ENCODE measurements at regions not wholly inside any gene's neighbourhood (a gene's known extent, or its start where the extent isn't known, plus 50 kb on each side); places are given as distances from the start of the nearest gene placed in this dataset.

DNA sequence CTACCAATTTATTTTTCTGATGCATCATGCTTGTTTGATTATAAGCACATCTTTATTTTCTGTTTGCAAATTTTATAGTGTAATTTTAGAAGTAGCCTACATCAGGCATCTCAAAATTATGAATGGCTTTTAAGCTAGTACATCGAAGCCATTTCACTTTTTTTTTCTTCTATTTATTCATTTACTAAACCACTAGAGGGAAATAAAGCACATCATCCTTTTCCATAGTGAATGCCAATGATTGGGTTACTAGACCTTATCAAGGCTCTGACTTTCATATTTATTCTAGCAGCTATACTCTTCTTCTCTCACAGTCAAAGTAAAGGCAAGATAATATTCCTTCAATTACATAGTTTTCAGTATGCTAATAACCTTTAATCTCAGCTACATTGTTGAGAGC lies 736.4 kb upstream of the LRFN5 start:
- no peak for DNase-seq

DNA sequence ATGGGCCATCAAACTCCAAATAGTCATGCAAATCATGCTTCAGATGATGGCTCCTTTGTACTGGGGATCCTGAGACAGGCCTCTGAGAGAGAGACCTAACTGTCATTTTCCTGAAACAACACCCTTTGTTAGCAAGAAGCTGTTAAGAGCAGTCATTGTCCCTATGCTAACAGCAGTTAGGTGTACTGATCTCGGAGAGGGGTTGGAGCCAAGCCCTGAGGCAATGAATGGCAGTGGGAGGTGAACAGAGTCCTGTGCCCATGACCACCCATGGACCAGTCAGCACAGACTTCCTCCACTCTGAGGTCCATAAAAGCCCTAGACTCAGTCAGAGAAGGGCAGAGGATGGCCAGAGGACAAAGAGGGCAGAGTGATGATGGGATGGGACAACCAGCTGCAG lies 747.6 kb upstream of the LRFN5 start:
- DNase-seq = no peak

GRCh38 chr14:40855343-40855742 lies 751.3 kb upstream of the LRFN5 start:
- DNase-seq = no peak

- no peak for DNase-seq
Measured at GRCh38 chr14:40850191-40850590, 756.5 kb upstream of the LRFN5 start.

DNA sequence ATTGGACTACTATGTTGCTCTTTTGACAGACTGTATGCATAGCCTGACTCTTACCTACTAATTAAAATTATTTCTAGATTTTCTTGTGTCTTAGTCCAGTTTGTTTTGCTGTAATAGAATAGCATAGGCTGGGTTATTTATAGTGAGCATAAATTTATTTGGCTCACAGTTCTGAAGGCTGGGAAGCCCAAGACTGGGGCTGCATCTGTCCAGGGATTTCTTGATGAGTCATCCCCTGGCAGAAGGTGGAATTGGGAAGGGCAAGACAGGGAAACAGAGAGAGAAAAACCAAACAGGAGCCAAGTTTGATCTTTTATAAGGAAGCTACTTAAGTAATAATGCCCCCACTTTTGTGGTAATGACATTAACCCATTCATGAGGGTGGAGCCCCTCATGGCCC lies 759.2 kb upstream of the LRFN5 start:
- no peak for DNase-seq

- no peak for DNase-seq
Measured at GRCh38 chr14:40842816-40843215, 763.9 kb upstream of the LRFN5 start.

DNA sequence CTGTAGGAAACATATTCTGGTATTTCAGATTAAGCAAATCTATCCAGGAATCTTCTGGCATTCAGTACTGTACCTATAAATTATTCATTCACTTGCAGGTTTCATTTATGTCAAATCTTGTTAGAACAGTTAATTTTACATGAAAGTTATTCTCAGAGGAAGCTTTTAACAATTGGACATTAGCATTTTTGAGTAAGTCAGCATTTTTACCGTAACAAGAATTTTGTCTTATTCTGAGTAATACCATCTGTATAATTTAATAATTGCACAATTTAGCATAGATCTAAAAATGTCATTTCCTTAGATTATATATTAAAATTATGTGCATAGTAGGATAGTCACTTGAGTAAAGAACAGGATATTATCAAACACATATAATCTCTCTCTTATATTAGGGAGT lies 764.8 kb upstream of the LRFN5 start:
- no peak for DNase-seq

DNA sequence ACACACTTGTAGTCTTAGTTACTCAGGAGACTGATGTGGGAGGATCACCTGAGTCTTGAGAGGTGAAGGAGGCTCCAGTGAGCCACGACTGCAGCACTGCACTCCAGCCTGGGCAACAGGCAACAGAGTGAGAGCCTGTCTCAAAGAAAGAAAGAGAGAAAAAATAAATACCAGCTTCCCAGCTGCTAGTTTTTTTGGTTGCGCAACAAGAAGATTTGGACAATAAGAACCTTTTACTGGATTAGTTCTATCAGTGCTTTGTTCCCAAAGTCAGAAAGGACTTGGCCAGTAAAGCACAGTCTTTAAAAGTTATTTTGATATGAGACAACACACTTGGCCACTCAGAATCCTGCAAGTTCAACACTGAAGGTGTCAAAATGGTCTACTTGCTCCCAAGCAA lies 768.1 kb upstream of the LRFN5 start:
- no peak for DNase-seq

- DNase-seq = no peak
Measured at GRCh38 chr14:40806471-40806870, 800.2 kb upstream of the LRFN5 start.

- DNase-seq = no peak
Measured at GRCh38 chr14:40796168-40796567, 810.5 kb upstream of the LRFN5 start.

- DNase-seq = no peak
Measured at GRCh38 chr14:40784860-40785259, 821.8 kb upstream of the LRFN5 start.

GRCh38 chr14:40762685-40763084 lies 844.0 kb upstream of the LRFN5 start:
- DNase-seq = no peak

DNA sequence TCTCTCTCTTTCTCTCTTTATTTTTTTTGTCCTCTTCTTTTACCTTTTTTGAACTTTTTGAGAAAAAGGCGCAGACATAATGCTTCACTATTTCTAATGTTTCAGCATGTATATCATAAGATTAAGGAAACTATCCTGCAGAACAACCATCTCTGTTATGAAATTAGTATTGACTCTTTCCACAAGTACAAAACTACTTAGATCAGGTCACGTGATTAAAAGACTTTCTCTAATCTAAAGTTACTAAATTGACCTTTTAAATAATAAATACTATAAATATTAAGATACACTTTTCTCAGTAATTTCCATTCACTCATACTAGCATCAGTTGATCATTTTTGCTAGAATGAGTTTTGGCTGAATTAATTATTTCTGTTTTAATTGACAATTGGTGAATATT lies 844.5 kb upstream of the LRFN5 start:
- DNase-seq = no peak

DNA sequence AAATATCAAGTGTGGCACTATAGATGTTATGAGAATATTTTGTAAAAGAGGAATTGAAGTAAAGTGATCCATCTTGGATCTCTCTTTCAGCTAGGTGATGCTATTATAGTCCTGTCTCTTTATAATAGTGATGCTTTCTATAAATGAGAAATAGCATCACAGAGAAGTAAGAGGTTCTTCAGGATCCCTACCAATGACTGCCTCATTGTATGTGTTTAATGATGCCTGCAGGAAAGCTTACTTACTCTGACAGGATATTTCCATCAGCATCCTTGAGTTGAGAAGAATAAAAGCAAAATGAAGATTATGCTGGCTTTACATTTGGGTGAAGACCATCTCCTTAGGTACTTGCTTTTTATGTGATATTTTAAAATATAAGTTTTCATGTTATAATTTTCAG lies 846.0 kb upstream of the LRFN5 start:
- DNase-seq = no peak

DNA sequence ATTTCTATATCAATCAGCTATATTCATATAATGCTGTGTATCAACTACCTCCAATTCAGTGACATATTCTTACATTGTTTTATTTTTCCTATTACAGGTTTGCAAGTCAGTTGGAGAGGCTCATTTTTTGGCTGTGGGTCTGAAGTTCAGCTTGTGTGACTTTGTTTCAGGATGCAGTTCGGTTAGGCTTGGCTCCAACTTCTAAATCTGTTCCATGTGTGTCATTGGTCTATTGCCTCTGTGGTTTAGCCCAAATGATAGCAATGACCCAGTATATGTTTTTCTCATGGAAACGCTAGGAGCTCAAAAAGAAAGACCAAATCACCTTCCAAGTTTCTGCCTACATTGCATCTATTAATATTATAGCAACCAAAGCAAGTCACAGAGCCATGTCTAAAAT lies 848.6 kb upstream of the LRFN5 start:
- no peak for DNase-seq

- DNase-seq = no peak
Measured at GRCh38 chr14:40757376-40757950, 849.2 kb upstream of the LRFN5 start.

- no peak for DNase-seq
Measured at GRCh38 chr14:40733206-40733605, 873.5 kb upstream of the LRFN5 start.

GRCh38 chr14:40727107-40727506 lies 879.6 kb upstream of the LRFN5 start:
- DNase-seq = no peak

DNA sequence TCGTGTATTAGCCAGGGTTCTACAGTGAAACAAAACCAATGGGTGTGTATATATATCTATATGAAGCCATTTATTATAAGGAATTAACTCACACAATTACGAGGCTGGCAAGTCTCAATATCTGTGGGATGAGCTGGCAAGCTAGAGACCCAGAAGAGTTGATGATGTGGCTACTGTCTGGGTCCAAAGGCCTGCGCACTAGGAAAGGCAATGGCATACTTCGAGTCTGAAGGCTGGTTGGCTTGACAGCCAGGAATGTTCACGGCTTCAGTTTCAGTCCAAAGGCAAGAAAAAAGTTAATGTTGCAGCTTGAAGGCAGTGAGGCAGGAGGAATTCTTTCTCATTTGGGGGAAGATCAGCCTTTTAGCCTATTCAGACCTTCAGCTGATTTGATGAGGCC lies 893.3 kb upstream of the LRFN5 start:
- DNase-seq = no peak

DNA sequence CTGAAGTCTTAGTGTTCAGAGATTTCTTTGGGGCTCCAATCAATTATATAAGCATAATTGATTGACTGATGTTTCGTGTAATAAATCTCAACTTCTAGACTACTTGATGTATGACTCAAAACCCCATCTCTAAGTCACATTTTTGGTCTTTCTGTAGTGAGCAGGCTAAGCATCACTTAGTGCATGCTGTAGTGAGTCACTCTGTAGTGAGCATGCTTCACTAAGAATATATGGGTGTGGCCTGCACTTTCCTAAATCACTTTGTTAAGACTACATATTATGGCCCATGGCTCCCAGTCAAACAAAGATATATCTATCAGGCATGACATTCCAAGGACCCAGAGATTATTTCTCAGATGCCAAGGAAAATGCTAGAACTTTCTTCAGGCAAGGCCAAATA lies 909.4 kb upstream of the LRFN5 start:
- DNase-seq = no peak

DNA sequence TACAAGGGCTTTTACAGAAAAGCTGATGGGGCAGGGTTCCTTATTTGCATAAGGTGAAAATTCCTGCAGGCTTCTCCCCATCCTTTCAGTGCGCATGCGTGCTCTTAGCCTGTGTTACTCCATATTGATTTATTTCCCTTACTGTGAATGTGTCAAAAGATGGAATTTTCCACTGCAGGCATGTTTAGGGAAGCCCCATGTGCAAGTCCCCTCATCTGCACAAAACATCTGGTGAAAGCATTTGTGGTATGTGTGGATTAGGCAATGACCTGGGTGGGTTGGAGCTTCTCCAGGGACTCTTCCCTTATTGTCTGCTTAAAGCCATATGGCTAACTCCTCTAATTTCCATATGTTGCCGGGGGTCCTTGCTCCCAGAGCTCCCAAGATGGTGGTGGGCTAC lies 912.7 kb upstream of the LRFN5 start:
- no peak for DNase-seq

GRCh38 chr14:40691066-40691465 lies 915.6 kb upstream of the LRFN5 start:
- DNase-seq = no peak

- no peak for DNase-seq
Measured at GRCh38 chr14:40685764-40686163, 920.9 kb upstream of the LRFN5 start.

DNA sequence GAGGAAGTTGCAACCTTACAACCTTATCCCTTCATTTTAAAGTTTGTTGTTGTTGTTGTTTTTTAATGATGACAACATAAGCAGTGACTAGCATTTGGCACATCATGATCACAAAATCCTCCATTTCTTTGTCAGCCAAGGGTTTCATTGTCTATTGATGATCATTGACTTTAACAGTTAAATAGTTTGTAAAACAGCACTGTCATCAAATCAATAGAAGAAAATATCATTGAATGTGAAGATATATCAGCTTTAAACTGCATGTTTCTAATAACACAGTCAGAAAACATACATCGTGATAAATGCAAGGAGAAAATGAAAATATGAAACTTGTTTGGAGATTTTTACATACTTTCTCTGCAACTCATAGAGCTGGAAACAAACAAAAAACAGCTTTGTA lies 922.3 kb upstream of the LRFN5 start:
- no peak for DNase-seq

GRCh38 chr14:40682131-40682913 lies 924.4 kb upstream of the LRFN5 start:
- no peak for DNase-seq
